ENCODE measurements at regions not wholly inside any gene's neighbourhood (a gene's known extent, or its start where the extent isn't known, plus 50 kb on each side); places are given as distances from the start of the nearest gene placed in this dataset.

DNA sequence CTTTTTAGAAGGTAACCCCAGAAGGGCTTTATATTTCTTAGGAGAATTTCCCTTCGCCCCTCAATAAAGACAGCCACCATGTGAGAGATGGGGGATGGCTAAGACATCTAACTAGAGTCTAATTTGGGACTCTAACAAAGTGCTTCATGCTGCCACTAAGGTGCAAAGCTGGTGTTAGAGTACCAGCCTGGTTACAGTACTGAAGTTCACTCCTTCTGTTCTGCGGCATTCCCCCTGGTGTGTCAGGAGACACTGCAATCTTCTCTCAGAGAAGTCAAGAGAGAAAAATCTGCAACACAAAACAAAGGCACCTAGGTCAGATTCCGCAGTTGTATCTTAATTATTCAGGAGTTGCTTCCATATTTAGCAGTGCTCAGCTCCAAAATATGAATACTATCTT, 603.0 kb upstream of the CADM1 start:
- Histone ChIP-seq H3K27me3 (no peaks in the 10 kb centered on the region), H3K36me3 (replicated peaks in 1 of 2; ENCODE audit: insufficient read depth in 1 of 2, low read depth in 2 of 2) (no peaks in the 10 kb centered on the region), H3K4me1 (no peaks in the 10 kb centered on the region), H3K9me3 (no peaks in the 10 kb centered on the region), H3K27ac (no peak overlapping the region), H3K4me3 (no peak overlapping the region)
- 59 to 60% methylated on average over 3 of the region's 3 CpGs for WGBS, 2 donors
- intact Hi-C loops (cut with DNase I) = no loop called here
- TF ChIP-seq POLR2A (IDR thresholded peaks at IDR 0.05) = no peak
- TF ChIP-seq, protein P1, sequence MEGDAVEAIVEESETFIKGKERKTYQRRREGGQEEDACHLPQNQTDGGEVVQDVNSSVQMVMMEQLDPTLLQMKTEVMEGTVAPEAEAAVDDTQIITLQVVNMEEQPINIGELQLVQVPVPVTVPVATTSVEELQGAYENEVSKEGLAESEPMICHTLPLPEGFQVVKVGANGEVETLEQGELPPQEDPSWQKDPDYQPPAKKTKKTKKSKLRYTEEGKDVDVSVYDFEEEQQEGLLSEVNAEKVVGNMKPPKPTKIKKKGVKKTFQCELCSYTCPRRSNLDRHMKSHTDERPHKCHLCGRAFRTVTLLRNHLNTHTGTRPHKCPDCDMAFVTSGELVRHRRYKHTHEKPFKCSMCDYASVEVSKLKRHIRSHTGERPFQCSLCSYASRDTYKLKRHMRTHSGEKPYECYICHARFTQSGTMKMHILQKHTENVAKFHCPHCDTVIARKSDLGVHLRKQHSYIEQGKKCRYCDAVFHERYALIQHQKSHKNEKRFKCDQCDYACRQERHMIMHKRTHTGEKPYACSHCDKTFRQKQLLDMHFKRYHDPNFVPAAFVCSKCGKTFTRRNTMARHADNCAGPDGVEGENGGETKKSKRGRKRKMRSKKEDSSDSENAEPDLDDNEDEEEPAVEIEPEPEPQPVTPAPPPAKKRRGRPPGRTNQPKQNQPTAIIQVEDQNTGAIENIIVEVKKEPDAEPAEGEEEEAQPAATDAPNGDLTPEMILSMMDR (IDR thresholded peaks at IDR 0.05) = no peak
- no peak for ATAC-seq
- no peak for DNase-seq

DNA sequence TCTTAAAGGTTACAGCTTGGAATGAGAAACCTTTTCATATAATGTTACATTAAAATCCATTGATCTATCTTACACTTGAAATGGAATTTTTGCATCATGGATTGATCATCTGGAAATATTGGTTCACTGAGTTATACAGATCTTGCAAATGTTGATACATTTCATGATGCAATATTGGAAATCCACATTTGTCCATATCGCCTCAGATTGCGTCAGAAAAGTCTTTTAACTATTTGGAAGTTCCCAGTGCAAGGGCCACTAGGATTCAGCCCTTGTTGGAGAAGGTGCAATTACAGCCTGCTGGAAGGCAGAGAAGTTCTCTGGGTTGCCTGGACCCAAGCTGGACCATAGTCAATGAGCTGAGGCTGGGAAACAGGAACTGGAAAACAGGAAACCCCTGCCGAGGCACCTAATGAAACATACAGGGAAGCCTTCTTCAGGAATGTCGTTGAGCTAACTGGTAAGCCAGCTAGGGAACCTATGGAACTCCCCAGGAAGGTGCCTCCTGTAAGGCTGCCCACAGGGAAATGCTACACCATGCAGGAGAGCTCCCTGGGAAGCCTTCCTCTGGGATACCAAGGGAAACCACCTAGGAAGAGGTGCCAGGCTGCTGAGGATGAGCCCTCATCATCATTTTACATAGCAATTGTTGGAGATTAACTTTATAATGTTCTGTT, 600.4 kb upstream of the CADM1 start:
- DNase-seq (no peak), ATAC-seq (no peak)
- no peak overlapping the region for H3K27ac ChIP-seq
- TF ChIP-seq, protein P1 (IDR thresholded peaks at IDR 0.05) = no peak
- no peaks in the 10 kb centered on the region for H3K36me3 ChIP-seq (replicated peaks in 1 of 2; ENCODE audit: insufficient read depth in 1 of 2, low read depth in 2 of 2)
- no peaks in the 10 kb centered on the region for H3K9me3 ChIP-seq
- 50 to 56% methylated on average over 4 of the region's 4 CpGs for WGBS, 2 donors
- H3K27me3 ChIP-seq = no peaks in the 10 kb centered on the region
- H3K4me1 ChIP-seq = no peaks in the 10 kb centered on the region
- intact Hi-C loops (cut with DNase I) = no loop called here
- no peak overlapping the region for H3K4me3 ChIP-seq

DNA sequence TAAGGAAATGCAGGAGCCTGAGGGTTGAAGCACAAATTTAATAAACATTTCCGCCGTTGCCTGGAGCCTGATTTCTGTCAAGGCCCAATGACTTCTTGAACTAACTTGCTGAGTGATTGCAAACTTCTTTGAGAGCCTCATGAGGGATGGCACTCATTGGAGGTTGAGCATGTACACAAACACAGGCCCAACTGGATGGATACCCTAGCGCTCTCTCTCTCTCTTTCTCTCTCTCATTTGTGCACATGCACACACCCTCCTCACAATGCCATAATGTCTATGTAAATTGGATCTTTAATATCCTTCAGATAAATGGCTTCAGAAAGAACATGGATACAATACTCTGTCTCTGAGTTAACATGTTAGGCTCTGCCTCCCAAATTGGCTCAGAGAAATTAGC, 597.7 kb upstream of the CADM1 start:
- Histone ChIP-seq H3K9me3 (no peaks in the 10 kb centered on the region), H3K36me3 (replicated peaks in 1 of 2; ENCODE audit: insufficient read depth in 1 of 2, low read depth in 2 of 2) (no peaks in the 10 kb centered on the region), H3K4me1 (no peaks in the 10 kb centered on the region), H3K27me3 (no peaks in the 10 kb centered on the region), H3K27ac (no peak overlapping the region), H3K4me3 (no peak overlapping the region)
- DNase-seq (no peak), ATAC-seq (no peak)
- WGBS, 2 donors = 77 to 82% methylated on average over 3 of the region's 3 CpGs
- TF ChIP-seq, protein P1 (IDR thresholded peaks at IDR 0.05) = no peak
- TF ChIP-seq POLR2A (IDR thresholded peaks at IDR 0.05) = no peak
- intact Hi-C loops (cut with DNase I) = no loop called here

DNA sequence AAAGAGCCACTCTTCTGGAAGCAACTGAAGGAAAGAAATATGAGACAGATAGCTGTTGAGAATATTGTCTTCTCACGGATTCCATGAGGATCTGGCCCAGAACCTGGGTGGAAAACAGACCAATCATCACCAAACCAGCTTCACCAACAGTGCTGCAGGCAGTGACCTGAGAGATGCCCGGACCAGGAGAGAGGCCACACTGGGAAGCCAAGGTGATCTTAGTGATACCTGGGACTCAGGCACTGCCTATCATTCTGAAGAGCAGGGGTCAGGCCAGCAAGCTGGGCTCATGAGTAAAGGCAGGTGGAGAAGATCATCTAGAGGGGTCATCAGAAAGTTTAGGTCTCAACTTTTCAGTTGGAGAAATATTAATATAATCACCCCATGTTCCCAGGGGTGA, 595.8 kb upstream of the CADM1 start:
- WGBS, 2 donors = 53 to 63% methylated on average over 2 of the region's 2 CpGs

More for the DNA sequence above, 595.8 kb upstream of the CADM1 start:
- Histone ChIP-seq H3K4me1 (no peaks in the 10 kb centered on the region), H3K9me3 (no peaks in the 10 kb centered on the region), H3K36me3 (replicated peaks in 1 of 2; ENCODE audit: insufficient read depth in 1 of 2, low read depth in 2 of 2) (no peaks in the 10 kb centered on the region), H3K4me3 (no peak overlapping the region), H3K27me3 (no peaks in the 10 kb centered on the region), H3K27ac (no peak overlapping the region)
- no peak for DNase-seq
- TF ChIP-seq, protein P1 (IDR thresholded peaks at IDR 0.05) = no peak
- no peak for TF ChIP-seq POLR2A (IDR thresholded peaks at IDR 0.05)
- intact Hi-C loops (cut with DNase I) = no loop called here
- no peak for ATAC-seq
